ENCODE measurements at regions not wholly inside any gene's neighbourhood (a gene's known extent, or its start where the extent isn't known, plus 50 kb on each side); places are given as distances from the start of the nearest gene placed in this dataset.

GRCh38 chr1:201686714-201687455 lies 142.1 kb upstream of the IPO9 start:
- ATAC-seq (ENCODE audit: low FRiP score) (no peak), DNase-seq (peak in 1 of 2 donors; percentile 19)
- Histone ChIP-seq H3K27me3 (ENCODE audit: control insufficient read depth in 1 of 2, insufficient read depth in 2 of 2, low read length in 1 of 2) (no peaks in the 10 kb centered on the region), H3K27ac (ENCODE audit: low read depth in 1 of 2, low read length in 2 of 2) (no peak overlapping the region), H3K36me3 (ENCODE audit: control insufficient read depth in 1 of 2, insufficient read depth in 2 of 2, low read length in 1 of 2) (no peaks in the 10 kb centered on the region), H3K9me3 (ENCODE audit: control insufficient read depth, low read length) (no peaks in the 10 kb centered on the region), H3K4me1 (ENCODE audit: control insufficient read depth in 1 of 2, insufficient read depth in 2 of 2, low read length in 2 of 2) (no peaks in the 10 kb centered on the region), H3K4me3 (ENCODE audit: low read length in 2 of 2) (no peak overlapping the region)
- 84% methylated on average over 5 of the region's 5 CpGs for WGBS, 2 donors
- intact Hi-C loops (cut with DNase I) = no loop called here

- intact Hi-C loops (cut with DNase I) = no loop called here
- Histone ChIP-seq H3K4me3 (ENCODE audit: low read length in 2 of 2) (no peak overlapping the region), H3K36me3 (ENCODE audit: control insufficient read depth in 1 of 2, insufficient read depth in 2 of 2, low read length in 1 of 2) (no peaks in the 10 kb centered on the region), H3K4me1 (ENCODE audit: control insufficient read depth in 1 of 2, insufficient read depth in 2 of 2, low read length in 2 of 2) (no peaks in the 10 kb centered on the region), H3K27me3 (ENCODE audit: control insufficient read depth in 1 of 2, insufficient read depth in 2 of 2, low read length in 1 of 2) (no peaks in the 10 kb centered on the region), H3K9me3 (ENCODE audit: control insufficient read depth, low read length) (no peaks in the 10 kb centered on the region), H3K27ac (ENCODE audit: low read depth in 1 of 2, low read length in 2 of 2) (no peak overlapping the region)
- 96 to 97% methylated on average over 9 of the region's 9 CpGs for WGBS, 2 donors
- ATAC-seq (ENCODE audit: low FRiP score) (no peak), DNase-seq (no peak)
These were observed 140.4 kb upstream of the IPO9 start for GRCh38 chr1:201688514-201688913.

- Histone ChIP-seq H3K4me1 (ENCODE audit: control insufficient read depth in 1 of 2, insufficient read depth in 2 of 2, low read length in 2 of 2) (no peaks in the 10 kb centered on the region), H3K36me3 (ENCODE audit: control insufficient read depth in 1 of 2, insufficient read depth in 2 of 2, low read length in 1 of 2) (no peaks in the 10 kb centered on the region), H3K27me3 (ENCODE audit: control insufficient read depth in 1 of 2, insufficient read depth in 2 of 2, low read length in 1 of 2) (no peaks in the 10 kb centered on the region), H3K27ac (ENCODE audit: low read depth in 1 of 2, low read length in 2 of 2) (no peak overlapping the region), H3K9me3 (ENCODE audit: control insufficient read depth, low read length) (no peaks in the 10 kb centered on the region), H3K4me3 (ENCODE audit: low read length in 2 of 2) (no peak overlapping the region)
- ATAC-seq (ENCODE audit: low FRiP score) (no peak), DNase-seq (no peak)
- intact Hi-C loops (cut with DNase I) = no loop called here
- WGBS, 2 donors = 97% methylated on average over 8 of the region's 8 CpGs
These were observed 139.3 kb upstream of the IPO9 start for GRCh38 chr1:201689647-201690046.

- intact Hi-C loops (cut with DNase I) = no loop called here
- no peaks in the 10 kb centered on the region for H3K36me3 ChIP-seq (ENCODE audit: control insufficient read depth in 1 of 2, insufficient read depth in 2 of 2, low read length in 1 of 2)
- H3K27ac ChIP-seq (ENCODE audit: low read depth in 1 of 2, low read length in 2 of 2) = no peak overlapping the region
- no peaks in the 10 kb centered on the region for H3K4me1 ChIP-seq (ENCODE audit: control insufficient read depth in 1 of 2, insufficient read depth in 2 of 2, low read length in 2 of 2)
- 91 to 93% methylated on average over 10 of the region's 10 CpGs for WGBS, 2 donors
- no peak overlapping the region for H3K4me3 ChIP-seq (ENCODE audit: low read length in 2 of 2)
- no peaks in the 10 kb centered on the region for H3K9me3 ChIP-seq (ENCODE audit: control insufficient read depth, low read length)
- ATAC-seq (ENCODE audit: low FRiP score) (no peak), DNase-seq (peak in 1 of 2 donors; percentile 2)
- H3K27me3 ChIP-seq (ENCODE audit: control insufficient read depth in 1 of 2, insufficient read depth in 2 of 2, low read length in 1 of 2) = no peaks in the 10 kb centered on the region
These were observed 138.4 kb upstream of the IPO9 start for GRCh38 chr1:201690528-201690927.

- DNase-seq (no peak), ATAC-seq (ENCODE audit: low FRiP score) (no peak)
- Histone ChIP-seq H3K4me3 (ENCODE audit: low read length in 2 of 2) (no peak overlapping the region), H3K4me1 (ENCODE audit: control insufficient read depth in 1 of 2, insufficient read depth in 2 of 2, low read length in 2 of 2) (peaks cover 0 to 2% of the 10 kb centered on the region in 2 donors), H3K9me3 (ENCODE audit: control insufficient read depth, low read length) (no peaks in the 10 kb centered on the region), H3K27ac (ENCODE audit: low read depth in 1 of 2, low read length in 2 of 2) (no peak overlapping the region), H3K36me3 (ENCODE audit: control insufficient read depth in 1 of 2, insufficient read depth in 2 of 2, low read length in 1 of 2) (no peaks in the 10 kb centered on the region), H3K27me3 (ENCODE audit: control insufficient read depth in 1 of 2, insufficient read depth in 2 of 2, low read length in 1 of 2) (no peaks in the 10 kb centered on the region)
- intact Hi-C loops (cut with DNase I) = no loop called here
- WGBS, 2 donors = 89 to 93% methylated on average over 6 of the region's 6 CpGs
These were observed 137.0 kb upstream of the IPO9 start for GRCh38 chr1:201691716-201692554.

GRCh38 chr1:201692555-201693394 lies 136.2 kb upstream of the IPO9 start:
- H3K9me3 ChIP-seq (ENCODE audit: control insufficient read depth, low read length) = no peaks in the 10 kb centered on the region
- no peak overlapping the region for H3K4me3 ChIP-seq (ENCODE audit: low read length in 2 of 2)
- DNase-seq = no peak
- ATAC-seq (ENCODE audit: low FRiP score) = no peak
- H3K4me1 ChIP-seq (ENCODE audit: control insufficient read depth in 1 of 2, insufficient read depth in 2 of 2, low read length in 2 of 2) = peaks cover 0 to 2% of the 10 kb centered on the region in 2 donors
- no peaks in the 10 kb centered on the region for H3K36me3 ChIP-seq (ENCODE audit: control insufficient read depth in 1 of 2, insufficient read depth in 2 of 2, low read length in 1 of 2)
- intact Hi-C loops (cut with DNase I) = no loop called here
- no peak overlapping the region for H3K27ac ChIP-seq (ENCODE audit: low read depth in 1 of 2, low read length in 2 of 2)
- 88 to 90% methylated on average over 3 of the region's 3 CpGs for WGBS, 2 donors
- no peaks in the 10 kb centered on the region for H3K27me3 ChIP-seq (ENCODE audit: control insufficient read depth in 1 of 2, insufficient read depth in 2 of 2, low read length in 1 of 2)

- intact Hi-C loops (cut with DNase I) = no loop called here
- 97 to 98% methylated on average over 8 of the region's 8 CpGs for WGBS, 2 donors
- Histone ChIP-seq H3K36me3 (ENCODE audit: control insufficient read depth in 1 of 2, insufficient read depth in 2 of 2, low read length in 1 of 2) (no peaks in the 10 kb centered on the region), H3K27ac (ENCODE audit: low read depth in 1 of 2, low read length in 2 of 2) (no peak overlapping the region), H3K9me3 (ENCODE audit: control insufficient read depth, low read length) (no peaks in the 10 kb centered on the region), H3K27me3 (ENCODE audit: control insufficient read depth in 1 of 2, insufficient read depth in 2 of 2, low read length in 1 of 2) (no peaks in the 10 kb centered on the region), H3K4me1 (ENCODE audit: control insufficient read depth in 1 of 2, insufficient read depth in 2 of 2, low read length in 2 of 2) (peaks cover 0 to 2% of the 10 kb centered on the region in 2 donors), H3K4me3 (ENCODE audit: low read length in 2 of 2) (no peak overlapping the region)
- peak; percentile 44 to 57 for DNase-seq
- no peak for ATAC-seq (ENCODE audit: low FRiP score)
These were observed 134.9 kb upstream of the IPO9 start for GRCh38 chr1:201693890-201694607.
